GM21390 (cell line): ENCODE measurements at regions not wholly inside any gene's neighbourhood (a gene's known extent, or its start where the extent isn't known, plus 50 kb on each side); places are given as distances from the start of the nearest gene placed in this dataset.

Experiments used
- ATAC-seq: cut with Tn5 transposase; IDR thresholded peaks from one replicate; pipeline ENCODE4 v1.9.1; 2021; ENCODE audit not compliant: unreplicated experiment

DNA sequence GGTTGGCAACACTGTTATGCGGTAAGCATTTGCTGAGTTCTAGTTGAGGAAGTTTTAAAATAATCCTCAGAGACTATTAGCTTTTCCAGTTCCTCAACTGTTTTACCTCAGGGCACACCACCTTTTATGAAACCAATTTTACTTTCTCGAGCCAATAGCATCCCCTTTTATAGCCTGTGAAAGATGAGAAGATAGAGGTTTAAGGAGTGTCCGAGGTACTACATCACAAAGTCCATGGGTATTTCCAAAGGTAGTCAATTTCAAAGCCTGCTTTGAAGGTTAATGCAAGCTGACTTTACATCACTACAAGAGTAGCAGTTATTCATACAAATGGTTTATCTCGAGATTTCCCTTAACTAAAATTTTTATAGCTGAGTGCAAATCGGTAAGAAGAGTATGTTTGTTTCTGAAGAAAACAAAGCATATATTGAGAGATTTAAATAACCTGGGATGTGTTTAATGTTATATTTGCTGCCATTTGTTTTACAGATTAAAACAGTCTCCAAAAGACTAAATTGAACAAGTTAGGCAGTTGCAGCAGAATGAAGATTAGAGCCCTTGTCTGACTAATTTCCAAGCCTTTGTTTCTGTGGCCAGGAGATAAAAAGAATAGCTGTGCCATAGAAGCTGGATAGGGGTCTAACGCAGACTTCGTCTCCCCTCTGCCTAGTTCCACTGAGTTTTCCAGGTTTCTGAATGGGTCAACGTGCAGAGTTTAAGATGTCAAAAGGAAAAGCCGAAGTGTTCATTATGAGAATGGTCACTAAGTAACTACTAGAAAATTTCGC lies 74.7 kb upstream of the TRPC4 start:
- ATAC-seq, result no peak

DNA sequence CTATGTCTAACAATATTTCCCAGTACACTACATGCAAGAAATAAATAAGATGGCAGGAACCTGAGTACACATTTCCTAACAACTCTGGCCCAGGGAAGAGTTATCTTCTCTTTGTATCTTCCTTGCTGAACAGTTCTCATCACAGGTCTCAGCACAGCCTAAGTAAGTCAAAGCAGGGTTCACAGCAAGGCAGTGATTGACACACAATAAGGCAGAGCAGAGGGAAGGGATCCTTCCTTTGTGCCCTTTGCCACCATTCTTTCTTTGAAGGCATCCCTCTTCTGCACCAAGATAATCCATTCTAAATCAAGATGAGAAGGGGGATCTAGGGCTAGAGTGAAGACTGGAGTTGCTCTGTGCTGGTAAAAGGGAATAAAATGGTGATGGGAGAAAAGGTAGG lies 73.4 kb upstream of the TRPC4 start:
- ATAC-seq, result no peak

DNA sequence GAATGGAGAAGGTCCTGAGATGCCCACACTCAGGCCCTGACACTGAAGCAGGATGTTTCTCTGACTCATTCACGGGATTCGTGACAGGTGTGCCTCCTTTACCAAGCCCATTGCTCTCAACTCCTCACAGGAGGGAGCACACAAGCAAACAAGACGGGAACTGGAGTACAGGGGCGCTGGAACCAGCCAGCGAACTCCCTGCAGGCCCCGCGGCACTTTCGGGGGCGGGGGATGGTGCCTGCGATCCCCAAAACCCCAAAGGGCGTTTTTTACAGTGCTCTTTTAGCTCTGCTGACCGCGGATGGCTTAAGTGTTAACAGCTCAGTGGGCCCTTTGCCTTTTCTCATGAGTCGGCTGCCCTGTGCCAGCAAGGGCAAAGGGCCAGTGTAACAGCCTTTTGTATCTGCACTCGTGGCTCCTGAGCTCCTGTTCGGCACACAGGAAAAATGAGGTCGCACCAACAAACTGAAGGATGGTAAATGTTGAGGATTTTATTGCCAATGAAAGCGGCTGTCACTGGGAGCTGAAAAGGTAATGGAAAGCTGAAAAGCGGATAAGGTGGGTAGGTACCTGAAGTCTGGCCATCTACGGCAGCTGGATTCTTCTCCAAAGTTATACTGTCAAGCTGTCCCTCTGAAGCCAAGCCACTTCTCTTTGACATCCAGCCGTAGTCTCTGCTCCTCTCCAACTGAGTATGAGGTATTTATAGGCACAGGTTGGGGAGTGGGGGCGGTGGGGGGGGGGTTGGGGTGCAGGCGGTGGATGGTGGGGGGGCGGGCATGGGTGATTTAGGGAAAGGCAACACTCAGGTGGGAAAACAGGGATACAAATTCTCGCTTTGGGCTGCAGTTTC lies 65.0 kb upstream of the TRPC4 start:
- no peak for ATAC-seq

DNA sequence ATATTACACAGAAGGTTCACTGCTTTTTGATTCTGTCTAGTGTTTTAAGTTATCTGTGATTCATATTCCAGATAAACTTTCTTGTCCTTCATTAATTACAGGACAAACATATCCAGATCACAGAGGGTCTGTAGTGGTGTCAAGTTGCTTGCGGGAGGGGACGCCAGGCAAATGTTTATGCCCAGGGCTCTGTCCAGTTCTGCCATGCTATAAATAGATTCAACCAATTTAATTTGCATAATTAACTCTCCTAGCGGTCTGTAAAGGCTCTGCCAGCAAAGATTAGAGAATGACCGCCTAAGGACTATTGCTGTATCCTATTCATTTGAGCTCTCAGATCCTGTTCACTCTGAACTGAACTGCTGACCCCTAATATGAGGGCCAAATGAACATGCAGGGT lies 59.7 kb upstream of the TRPC4 start:
- ATAC-seq, result no peak

DNA sequence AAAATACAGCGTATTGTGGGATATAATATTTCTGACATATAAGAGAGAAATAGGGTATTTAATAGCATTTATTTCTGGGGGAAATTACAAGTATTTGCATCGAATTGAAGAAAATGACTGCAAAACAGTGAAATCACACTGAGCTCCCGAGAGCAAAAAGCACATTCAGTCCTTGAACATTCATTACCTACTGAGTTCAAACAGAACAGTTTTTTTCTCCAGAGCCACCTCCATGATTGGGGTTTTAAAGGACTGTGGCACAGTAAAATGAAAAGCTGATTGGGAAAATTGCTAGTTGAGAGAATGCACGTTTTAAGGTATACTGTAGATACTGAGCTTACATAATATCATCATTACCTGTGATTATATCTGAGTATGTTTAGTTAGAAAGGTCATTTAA lies 58.0 kb upstream of the TRPC4 start:
- ATAC-seq, result no peak

DNA sequence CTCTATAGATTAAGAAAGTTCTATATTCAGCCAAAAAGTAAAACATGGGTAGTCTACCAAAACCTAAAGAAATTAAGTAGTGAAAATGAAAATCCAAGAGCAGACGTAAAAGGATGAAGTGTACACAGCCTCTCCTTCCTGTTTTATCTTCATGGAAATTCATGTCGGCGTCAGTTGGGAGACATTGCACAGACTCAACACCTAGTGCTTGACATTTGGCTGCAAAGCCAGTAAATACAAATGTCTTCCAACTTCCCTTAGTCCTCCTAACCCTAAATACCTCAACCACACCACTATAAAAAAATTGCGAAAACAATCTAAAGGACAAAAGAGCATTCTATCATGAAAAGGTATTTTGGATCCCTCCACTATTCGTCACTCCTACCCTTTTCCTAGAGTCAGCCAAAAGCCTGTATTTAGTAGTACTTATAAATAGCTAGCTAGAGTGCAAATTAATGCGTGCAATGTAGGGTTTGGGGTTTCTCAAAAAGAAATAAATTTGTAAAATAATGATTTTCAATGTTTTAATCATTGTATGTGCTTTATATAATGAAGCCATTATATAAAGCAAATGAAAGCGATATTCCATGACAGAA lies 56.4 kb upstream of the TRPC4 start:
- no peak for ATAC-seq

DNA sequence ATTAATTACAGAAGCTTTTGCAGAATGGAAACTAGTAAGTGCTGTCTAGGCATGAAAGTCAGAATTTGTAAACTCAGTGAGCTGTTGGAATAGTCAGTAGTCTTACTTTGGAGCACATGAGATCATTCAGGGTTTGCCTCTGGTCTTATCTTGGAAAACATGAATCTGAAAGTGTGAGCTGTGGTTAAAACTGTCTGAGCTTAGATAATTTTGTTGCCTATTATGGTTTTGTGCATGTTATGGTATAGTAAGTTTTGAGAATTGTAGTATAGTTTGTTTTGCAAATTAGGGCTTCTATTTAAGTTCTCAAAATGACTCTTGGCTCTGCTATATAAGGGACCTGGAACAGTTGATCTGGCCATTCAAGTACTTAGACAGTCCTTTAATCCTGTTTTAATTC lies 53.7 kb upstream of the TRPC4 start:
- ATAC-seq, result no peak

DNA sequence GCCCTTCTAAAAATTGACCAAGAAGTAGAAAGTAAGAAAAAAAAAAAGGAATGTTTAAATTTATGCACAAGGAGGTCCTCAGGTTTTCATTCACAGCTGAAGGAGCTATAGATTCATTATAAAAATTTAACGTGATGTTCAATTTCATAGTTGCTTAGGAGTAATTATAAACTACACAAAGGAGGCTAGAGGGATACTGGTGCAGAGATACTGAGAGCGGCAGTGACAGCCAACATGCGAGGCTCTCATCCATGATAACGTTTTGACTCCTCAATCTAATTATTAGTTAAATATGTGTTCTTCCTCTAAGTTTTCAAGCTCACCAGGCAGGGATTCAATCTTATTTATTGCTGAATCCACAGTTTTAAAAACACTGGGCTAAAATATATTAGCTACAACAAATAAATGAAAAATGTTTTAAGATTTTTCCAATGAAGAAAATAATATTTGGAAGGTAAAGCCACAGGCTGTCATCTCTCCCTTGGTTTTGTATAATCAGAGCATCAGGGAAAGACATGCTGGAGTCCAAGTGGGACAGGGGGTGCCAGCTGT lies 49.8 kb upstream of the TRPC4 start:
- no peak for ATAC-seq
